Keratinocyte (primary cell): ENCODE measurements at regions not wholly inside any gene's neighbourhood (a gene's known extent, or its start where the extent isn't known, plus 50 kb on each side); places are given as distances from the start of the nearest gene placed in this dataset.

ENCODE experiments used
- CTCF ChIP-seq, 3 experiments: IDR thresholded peaks in 1 of 3; conservative IDR thresholded peaks in 1 of 3; optimal IDR thresholded peaks in 1 of 3; 2 replicates in 2 of 3; 3 replicates in 1 of 3; pipeline versions ENCODE3 to v1.5.1; 2011; ENCODE audit warnings: low read length in 3 of 3, mild to moderate bottlenecking in 3 of 3, moderate library complexity in 2 of 3, control low read depth in 1 of 3, inconsistent platforms in 1 of 3; ENCODE audit not compliant: insufficient read depth in 2 of 3; ENCODE audit errors: extremely low read depth in 1 of 3
- EZH2 ChIP-seq: IDR thresholded peaks from one replicate; pipeline ENCODE4 v1.6.1; 2012; ENCODE audit warnings: inconsistent platforms, mild to moderate bottlenecking, low read length, moderate library complexity

- TF ChIP-seq CTCF (optimal IDR thresholded peaks at IDR 0.05 in 1 of 3, IDR thresholded peaks at IDR 0.05 in 1 of 3, conservative IDR thresholded peaks at IDR 0.05 in 1 of 3; ENCODE audit: extremely low read depth in 1 of 3, insufficient read depth in 2 of 3, low read length in 3 of 3), result no peak
- TF ChIP-seq EZH2, result no peak
Measured at GRCh38 chr3:146777941-146778340, 172.8 kb upstream of the PLSCR5 start.
